Vagina (tissue), 2 donors: ENCODE measurements at regions not wholly inside any gene's neighbourhood (a gene's known extent, or its start where the extent isn't known, plus 50 kb on each side); places are given as distances from the start of the nearest gene placed in this dataset.
"Not testable (repeated sequence)": the region's sequence is repeated elsewhere in the genome, so short reads cannot be mapped to it uniquely, and the experiment has no call there.

Experiments
- DNase-seq, 2 donors: peaks; one replicate each; pipeline ENCODE4 v3.0.0-alpha.2; 2017; ENCODE audit errors: extremely low spot score in 2 of 2
- H3K27ac ChIP-seq: fragments of 200-600 bp; sonication (generic); one replicate; pipeline ENCODE4 v1.5.1; 2019
- H3K27me3 ChIP-seq: fragments of 200-600 bp; sonication (generic); one replicate; pipeline ENCODE4 v1.5.1; 2019
- H3K36me3 ChIP-seq, 2 donors: fragments of 200-600 bp; sonication (generic); one replicate each; pipeline ENCODE4 v1.5.1; 2017 to 2019
- H3K4me1 ChIP-seq: fragments of 200-600 bp; sonication (generic); one replicate; pipeline ENCODE4 v1.5.1; 2019
- H3K4me3 ChIP-seq, 2 donors: fragments of 200-600 bp; sonication (generic); 1 replicate in 1 of 2; 2 replicates in 1 of 2; pipeline ENCODE4 v1.5.1; 2016 to 2019
- H3K9me3 ChIP-seq: fragments of 200-600 bp; sonication (generic); one replicate; pipeline ENCODE4 v1.5.1; 2019
- CTCF ChIP-seq, 3 experiments: fragments of 450-650 bp in 2 of 3; fragments of 200-600 bp in 1 of 3; sonication (generic) in 1 of 3; IDR thresholded peaks; one replicate each; pipeline ENCODE4 v1.5.1; 2017 to 2019; ENCODE audit warnings: antibody characterized with exemption in 3 of 3, mild to moderate bottlenecking in 2 of 3, moderate library complexity in 2 of 3
- POLR2A ChIP-seq, 2 donors: fragments of 450-650 bp; IDR thresholded peaks; one replicate each; pipeline ENCODE4 v1.6.1; 2017; ENCODE audit warnings: antibody characterized with exemption in 2 of 2, mild to moderate bottlenecking in 2 of 2, moderate library complexity in 2 of 2
- POLR2AphosphoS5 ChIP-seq, 2 donors: sonication (generic); formaldehyde crosslinking; IDR thresholded peaks; one replicate each; pipeline ENCODE4 v1.9.0; 2017; ENCODE audit warnings: antibody characterized with exemption in 2 of 2, mild to moderate bottlenecking in 2 of 2, low read depth in 1 of 2; ENCODE audit not compliant: insufficient read depth in 1 of 2
- intact Hi-C: fragments of 100-400 bp; cut with DNase I; formaldehyde crosslinking; loops from one replicate; pipeline ENCODE4 v1.15.1; 2023

- H3K27ac ChIP-seq: no peak overlapping the region
- intact Hi-C loops: no loop called here
- TF ChIP-seq CTCF (IDR thresholded peaks at IDR 0.05) (no peak), POLR2AphosphoS5 (IDR thresholded peaks at IDR 0.05; ENCODE audit: insufficient read depth in 1 of 2, low read depth in 1 of 2) (no peak), POLR2A (IDR thresholded peaks at IDR 0.05) (no peak)
- no peaks in the 10 kb centered on the region for H3K9me3 ChIP-seq
- H3K27me3 ChIP-seq: no peaks in the 10 kb centered on the region
- no peak for DNase-seq
- H3K4me1 ChIP-seq: no peaks in the 10 kb centered on the region
- H3K36me3 ChIP-seq: no peaks in the 10 kb centered on the region
- no peak overlapping the region for H3K4me3 ChIP-seq
These were observed 180.8 kb upstream of the PHACTR1 start for GRCh38 chr6:12535586-12536314.

DNA sequence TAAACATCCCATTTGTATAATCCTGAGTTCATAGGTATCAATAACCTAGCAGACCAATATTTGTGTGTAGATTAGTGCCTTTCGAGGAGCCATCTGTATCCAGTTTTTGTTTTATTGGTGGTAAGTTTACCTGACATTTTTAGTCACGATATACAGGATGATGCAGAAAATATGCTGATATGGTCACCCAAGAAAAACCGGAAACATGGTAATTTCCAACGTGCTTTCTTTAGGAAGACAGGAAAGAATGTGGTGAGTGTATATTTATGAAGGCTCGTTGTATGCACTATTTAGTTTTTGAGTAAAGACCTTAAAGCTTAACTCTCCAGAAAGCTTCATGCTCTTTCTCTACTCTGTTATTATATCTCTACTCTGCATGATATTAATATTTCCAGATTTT, 180.2 kb upstream of the PHACTR1 start:
- TF ChIP-seq POLR2A (IDR thresholded peaks at IDR 0.05) (no peak), POLR2AphosphoS5 (IDR thresholded peaks at IDR 0.05; ENCODE audit: insufficient read depth in 1 of 2, low read depth in 1 of 2) (no peak), CTCF (IDR thresholded peaks at IDR 0.05) (no peak)
- Histone ChIP-seq H3K9me3 (no peaks in the 10 kb centered on the region), H3K27me3 (no peaks in the 10 kb centered on the region), H3K36me3 (no peaks in the 10 kb centered on the region), H3K27ac (no peak overlapping the region), H3K4me1 (no peaks in the 10 kb centered on the region), H3K4me3 (no peak overlapping the region)
- intact Hi-C loops: no loop called here
- DNase-seq: no peak

DNA sequence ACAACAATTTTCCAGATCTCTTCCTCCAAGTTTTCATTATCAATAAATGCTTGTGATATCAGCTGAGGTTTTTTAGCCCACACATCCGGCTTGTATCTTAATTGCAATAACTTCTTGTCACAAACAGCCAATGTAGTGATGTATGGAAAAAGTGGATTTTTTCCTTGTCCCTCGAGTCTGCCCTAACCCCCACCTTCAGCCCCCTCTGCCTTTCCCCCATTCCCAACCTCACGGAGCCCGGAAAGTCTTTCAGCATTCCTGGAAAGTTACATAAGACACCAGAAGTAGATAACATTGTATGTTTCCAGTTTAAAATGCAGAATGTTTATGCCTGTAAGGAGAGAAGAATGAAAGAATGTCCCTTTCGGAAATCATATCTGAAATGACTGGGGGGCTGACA, 179.2 kb upstream of the PHACTR1 start:
- no peaks in the 10 kb centered on the region for H3K27me3 ChIP-seq
- H3K4me1 ChIP-seq: no peaks in the 10 kb centered on the region
- intact Hi-C loops: no loop called here
- no peak overlapping the region for H3K27ac ChIP-seq
- no peak for DNase-seq
- H3K9me3 ChIP-seq: no peaks in the 10 kb centered on the region
- no peak overlapping the region for H3K4me3 ChIP-seq
- TF ChIP-seq POLR2AphosphoS5 (IDR thresholded peaks at IDR 0.05; ENCODE audit: insufficient read depth in 1 of 2, low read depth in 1 of 2): no peak
- no peak for TF ChIP-seq POLR2A (IDR thresholded peaks at IDR 0.05)
- TF ChIP-seq CTCF (IDR thresholded peaks at IDR 0.05): no peak
- H3K36me3 ChIP-seq: no peaks in the 10 kb centered on the region

DNA sequence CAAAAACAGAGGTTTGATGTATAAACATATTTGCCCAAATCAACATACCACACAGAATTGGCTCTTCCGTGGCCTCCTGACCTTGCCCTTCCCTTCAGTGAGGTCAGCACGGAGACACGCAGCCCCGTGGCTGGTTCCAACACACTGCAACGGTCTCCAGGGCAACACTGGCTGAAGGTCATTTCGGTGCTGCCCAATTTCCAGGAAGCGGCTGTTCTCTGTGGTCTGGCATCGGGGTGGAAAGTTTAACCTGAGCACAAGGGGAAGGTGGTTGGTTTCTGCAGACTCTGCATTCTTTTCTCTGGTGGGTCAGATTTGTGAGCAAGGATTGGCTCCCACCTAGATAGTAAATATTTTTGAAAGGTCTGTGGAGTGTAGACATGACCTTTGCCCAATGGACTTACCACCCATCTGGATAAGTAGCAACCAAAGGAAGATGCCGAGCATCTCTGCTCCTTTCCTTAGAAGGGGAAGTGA, 177.6 kb upstream of the PHACTR1 start:
- Histone ChIP-seq H3K4me3 (no peak overlapping the region), H3K4me1 (no peaks in the 10 kb centered on the region), H3K27ac (no peak overlapping the region), H3K27me3 (no peaks in the 10 kb centered on the region), H3K36me3 (no peaks in the 10 kb centered on the region), H3K9me3 (no peaks in the 10 kb centered on the region)
- no peak for DNase-seq
- intact Hi-C loops: no loop called here
- TF ChIP-seq POLR2A (IDR thresholded peaks at IDR 0.05) (no peak), CTCF (IDR thresholded peaks at IDR 0.05) (no peak), POLR2AphosphoS5 (IDR thresholded peaks at IDR 0.05; ENCODE audit: insufficient read depth in 1 of 2, low read depth in 1 of 2) (no peak)

DNA sequence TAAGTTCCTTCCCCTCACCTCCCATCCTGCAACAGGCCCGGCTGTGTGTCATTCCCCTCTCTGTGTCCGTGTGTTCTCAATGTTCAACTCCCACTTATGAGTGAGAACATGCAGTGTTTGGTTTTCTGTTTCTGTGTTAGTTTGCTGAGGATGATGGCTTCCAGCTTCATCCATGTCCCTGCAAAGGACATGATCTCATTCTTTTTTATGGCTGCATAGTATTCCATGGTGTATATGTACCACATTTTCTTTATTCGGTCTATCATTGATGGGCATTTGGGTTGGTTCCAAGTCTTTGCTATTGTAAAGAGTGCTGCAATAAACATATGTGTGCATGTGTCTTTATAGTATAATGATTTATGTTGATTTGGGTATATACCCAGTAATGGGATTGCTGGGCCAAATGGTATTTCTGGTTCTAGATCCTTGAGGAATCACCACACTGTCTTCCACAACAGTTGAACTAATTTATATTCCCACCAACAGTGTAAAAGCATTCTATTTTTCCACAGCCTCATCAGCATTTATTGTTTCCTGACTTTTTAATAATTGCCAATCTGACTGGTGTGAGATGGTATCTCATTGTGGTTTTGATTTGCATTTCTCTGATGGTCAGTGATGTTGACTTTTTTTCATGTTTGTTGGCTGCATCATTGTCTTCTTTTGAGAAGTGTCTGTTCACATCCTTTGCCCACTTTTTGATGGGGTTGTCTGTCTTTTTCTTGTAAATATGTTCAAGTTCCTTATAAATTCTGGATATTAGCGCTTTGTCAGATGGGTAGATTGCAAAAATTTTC, 174.1 kb upstream of the PHACTR1 start:
- intact Hi-C loops, H3K4me3 ChIP-seq, DNase-seq, H3K9me3 ChIP-seq, H3K27me3 ChIP-seq, H3K27ac ChIP-seq, H3K4me1 ChIP-seq, H3K36me3 ChIP-seq: not testable (repeated sequence)
